Right forelimb (tissue), 1 donor: ENCODE measurements at regions not wholly inside any gene's neighbourhood (a gene's known extent, or its start where the extent isn't known, plus 50 kb on each side); places are given as distances from the start of the nearest gene placed in this dataset.
"Not testable (repeated sequence)": the region's sequence is repeated elsewhere in the genome, so short reads cannot be mapped to it uniquely, and the experiment has no call there.

ENCODE experiments used
- DNase-seq: peaks from one replicate; pipeline ENCODE4 v3.0.0-alpha.2; 2018

GRCh38 chr10:7056216-7056615, 354.6 kb downstream of the SFMBT2 start:
- DNase-seq: no peak

GRCh38 chr10:7054915-7055314, 355.9 kb downstream of the SFMBT2 start:
- no peak for DNase-seq

DNA sequence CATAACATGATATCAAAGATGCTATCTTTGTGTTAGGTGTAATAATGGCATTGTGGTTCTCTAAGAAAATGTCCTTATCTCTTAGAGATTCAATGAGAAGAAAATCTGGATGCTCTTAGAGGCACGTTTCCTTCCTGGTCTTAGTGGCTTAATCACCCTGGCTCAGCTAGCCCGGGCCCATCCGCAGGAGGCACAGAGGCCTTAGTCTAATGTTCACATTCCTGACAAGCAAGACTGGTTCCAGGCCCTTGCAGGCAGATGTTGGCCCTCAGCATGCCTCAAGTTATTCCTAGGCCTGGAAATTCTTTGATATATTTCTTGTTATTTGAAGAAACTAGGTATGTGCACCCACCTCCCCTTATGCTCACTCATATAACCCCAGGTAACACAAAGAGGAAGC, 357.6 kb downstream of the SFMBT2 start:
- DNase-seq: no peak

DNA sequence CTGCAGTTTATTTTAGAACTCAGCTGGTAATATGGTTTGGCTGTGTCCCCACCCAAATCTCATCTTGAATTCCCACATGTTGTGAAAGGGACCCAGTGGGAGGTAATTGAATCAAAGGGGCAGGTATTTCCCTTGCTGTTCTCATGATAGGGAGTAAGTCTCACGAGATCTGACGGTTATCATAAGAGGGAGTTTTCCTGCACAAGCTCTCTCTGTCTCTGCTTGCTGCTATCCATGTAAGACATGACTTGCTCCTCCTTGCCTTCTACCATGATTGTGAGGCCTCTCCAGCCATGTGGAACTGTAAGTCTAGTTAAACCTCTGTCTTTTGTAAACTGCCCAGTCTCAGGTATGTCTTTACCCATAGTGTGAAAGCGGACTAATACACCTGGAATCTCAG, 360.8 kb downstream of the SFMBT2 start:
- not testable (repeated sequence) for DNase-seq

- DNase-seq: no peak
These were observed 362.8 kb downstream of the SFMBT2 start for GRCh38 chr10:7048061-7048460.

GRCh38 chr10:7046615-7047014, 364.2 kb downstream of the SFMBT2 start:
- DNase-seq: no peak

- no peak for DNase-seq
These were observed 364.8 kb downstream of the SFMBT2 start for GRCh38 chr10:7045891-7046599.

DNA sequence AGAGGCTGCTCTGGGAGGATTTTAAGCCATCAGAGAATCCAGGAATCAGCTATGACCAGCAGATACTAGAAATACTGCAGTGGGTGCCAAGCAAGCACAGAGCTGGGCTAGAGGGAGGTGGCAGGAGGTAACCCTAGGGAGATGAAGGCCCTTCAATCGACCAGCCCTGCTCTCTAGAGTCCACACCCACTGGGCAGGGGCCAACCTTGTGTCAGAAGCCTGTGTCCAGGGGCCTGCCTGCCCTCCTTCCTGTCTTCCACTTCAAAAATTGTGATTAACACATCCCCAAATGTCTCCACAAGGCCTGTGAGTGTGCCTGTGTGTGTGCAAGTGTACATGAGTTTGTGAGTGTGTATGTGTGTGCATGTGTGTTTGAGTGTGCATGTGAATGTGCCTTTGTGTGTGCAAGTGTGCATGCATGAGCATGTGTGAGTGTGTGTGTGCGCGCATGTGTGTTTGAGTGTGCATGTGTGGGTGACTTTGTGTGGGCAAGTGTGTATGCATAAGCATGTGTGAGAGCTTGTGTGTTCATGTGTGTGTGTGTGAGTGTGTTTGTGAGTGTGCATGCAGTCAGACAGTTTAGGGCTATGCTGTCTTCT, 367.7 kb downstream of the SFMBT2 start:
- DNase-seq: no peak

GRCh38 chr10:7042419-7043054, 368.3 kb downstream of the SFMBT2 start:
- no peak for DNase-seq

DNA sequence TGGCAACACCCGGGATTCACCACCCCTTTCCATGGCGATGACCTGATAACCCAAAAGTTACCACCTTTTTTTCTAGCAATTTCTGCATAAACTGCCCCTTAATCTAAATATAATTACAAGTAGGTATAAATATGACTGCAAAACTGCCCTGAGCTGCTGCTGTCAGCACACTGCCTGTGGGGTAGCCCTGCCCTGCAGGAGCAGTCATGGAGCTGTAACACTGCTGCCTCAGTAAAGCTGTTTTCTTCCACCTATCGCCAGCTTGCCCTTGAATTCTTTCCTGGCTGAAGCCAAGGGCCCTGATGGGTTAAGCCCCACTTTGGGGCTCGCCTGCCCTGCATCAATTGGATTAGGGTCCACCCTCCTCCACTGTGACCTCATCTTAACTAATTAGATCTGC, 368.8 kb downstream of the SFMBT2 start:
- no peak for DNase-seq

DNA sequence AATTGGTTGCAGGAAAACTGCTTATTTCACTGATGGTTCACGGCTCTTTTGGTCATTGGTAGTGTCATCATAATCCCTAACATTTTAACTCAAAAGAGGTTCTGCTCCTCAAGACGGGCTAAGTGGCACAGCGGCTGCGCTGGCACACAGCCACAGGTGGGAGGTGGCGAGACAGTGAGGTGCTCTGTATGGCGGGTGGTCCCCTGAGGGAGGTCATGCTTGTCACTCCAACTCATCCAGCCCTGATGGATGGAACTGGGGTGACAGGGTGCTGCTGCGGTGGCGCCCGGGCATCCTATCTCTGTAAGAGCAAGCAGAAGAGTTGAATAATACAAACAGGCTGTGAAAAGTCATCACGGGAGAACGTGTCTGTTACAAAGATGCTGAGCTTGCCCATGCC, 370.2 kb downstream of the SFMBT2 start:
- no peak for DNase-seq

- DNase-seq: no peak
These were observed 371.0 kb downstream of the SFMBT2 start for GRCh38 chr10:7039859-7040258.

- DNase-seq: no peak
These were observed 372.4 kb downstream of the SFMBT2 start for GRCh38 chr10:7038416-7038815.

GRCh38 chr10:7037434-7037833, 373.4 kb downstream of the SFMBT2 start:
- DNase-seq: not testable (repeated sequence)

DNA sequence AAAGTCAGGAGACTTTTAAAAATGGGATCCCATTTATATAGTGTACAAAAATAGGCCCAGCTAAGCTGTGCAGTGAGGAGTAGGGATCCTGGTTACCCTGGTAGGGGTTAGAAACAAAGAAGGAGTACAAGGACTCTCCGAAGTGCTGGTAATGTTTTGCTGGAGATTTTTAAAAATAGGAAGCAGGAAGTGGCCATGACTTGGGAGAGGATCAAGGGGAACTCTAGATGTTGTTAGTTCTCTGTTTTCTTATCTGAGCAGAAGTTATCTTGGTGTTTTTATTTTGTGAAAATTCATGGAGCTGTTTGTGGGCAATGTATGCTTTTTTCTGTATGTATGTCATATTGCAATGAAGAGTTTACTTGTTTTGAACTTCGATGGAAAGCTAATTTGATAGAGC, 373.9 kb downstream of the SFMBT2 start:
- DNase-seq: no peak

- no peak for DNase-seq
These were observed 375.6 kb downstream of the SFMBT2 start for GRCh38 chr10:7035126-7035761.

DNA sequence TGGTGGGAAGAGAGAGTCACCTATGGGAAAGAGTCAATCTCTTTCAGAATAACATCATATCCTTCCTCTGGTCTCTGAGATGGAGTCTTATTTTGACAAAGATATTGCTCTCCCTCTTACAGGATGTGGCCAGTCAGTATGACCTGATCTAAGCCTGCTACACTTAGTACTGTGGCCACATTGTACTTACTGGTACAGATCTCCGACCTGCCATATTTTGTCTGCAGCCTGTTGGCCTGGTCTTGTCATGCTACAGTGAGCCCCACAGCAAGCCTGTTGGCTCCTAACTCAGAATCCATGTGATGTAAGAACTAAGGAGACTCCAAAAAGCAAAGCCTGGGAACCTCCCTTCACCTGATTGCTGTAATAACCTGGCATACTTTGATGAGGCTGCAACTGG, 377.8 kb downstream of the SFMBT2 start:
- no peak for DNase-seq

DNA sequence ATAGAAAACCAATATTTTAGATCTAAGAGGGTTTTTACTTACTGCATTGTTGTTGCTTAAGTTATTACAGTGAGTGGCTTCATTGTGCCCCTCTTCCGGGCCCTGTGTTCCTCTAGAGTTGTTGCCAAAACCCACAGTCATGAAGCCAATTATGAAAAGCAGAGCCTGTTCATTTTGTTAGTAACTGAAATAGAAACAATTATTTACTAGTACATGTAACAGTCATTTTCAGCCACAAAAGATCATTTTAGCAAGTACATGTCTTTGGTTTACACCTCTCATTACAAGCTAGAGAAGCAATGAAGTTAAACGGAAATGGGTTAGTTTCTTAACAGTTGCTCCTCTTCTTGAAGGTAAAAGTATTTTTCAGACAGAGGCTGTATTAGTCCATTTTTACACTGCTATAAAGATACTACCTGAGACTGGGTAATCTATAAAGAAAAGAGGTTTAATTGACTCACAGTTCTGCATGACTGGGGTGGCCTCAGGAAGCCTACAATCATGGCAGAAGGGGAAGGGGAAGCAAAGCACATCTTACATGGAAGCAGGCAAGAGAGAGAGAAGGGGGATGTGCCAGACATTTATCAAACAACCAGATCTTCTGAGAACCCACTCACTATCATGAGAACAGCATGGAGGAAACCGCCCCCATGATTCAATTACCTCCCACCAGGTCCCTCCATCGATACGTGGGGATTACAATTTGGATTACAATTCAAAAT, 380.5 kb downstream of the SFMBT2 start:
- DNase-seq: no peak

DNA sequence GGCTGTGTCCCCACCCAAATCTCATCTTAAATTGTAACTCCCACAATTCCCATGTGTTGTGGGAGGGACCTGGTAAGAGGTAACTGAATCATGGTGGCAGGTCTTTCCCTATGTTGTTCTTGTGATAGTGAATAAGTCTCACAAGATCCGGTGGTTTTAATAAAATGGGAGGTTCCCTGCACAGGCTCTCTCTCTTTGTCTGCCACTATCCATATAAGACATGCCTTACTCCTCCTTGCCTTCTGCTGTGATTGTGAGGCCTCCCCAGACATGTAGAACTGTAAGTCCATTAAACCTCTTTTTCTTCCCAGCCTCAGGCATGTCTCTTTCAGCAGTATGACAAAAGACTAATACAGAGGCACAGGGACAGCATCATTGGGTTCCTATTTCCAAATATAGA, 381.2 kb downstream of the SFMBT2 start:
- no peak for DNase-seq

DNA sequence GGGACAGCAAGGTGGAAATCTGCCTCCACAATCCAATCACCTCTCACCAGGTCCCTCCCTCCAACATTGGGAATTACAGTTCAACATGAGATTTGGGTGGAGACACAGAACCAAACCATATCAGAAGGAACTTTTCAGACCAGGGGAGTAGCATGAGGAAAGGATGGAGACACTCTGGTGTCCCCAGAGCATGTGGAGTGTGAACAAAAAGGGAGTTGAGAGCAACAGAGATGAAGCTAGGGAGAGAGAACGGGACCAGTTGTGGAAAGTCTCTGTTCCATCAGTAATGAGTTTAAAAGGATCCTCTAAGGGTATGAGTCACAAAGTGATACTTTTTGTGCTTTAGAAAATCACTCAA, 382.0 kb downstream of the SFMBT2 start:
- no peak for DNase-seq

GRCh38 chr10:7027913-7028808, 382.7 kb downstream of the SFMBT2 start:
- DNase-seq: no peak

- DNase-seq: no peak
These were observed 383.5 kb downstream of the SFMBT2 start for GRCh38 chr10:7027237-7027912.
